SU-DHL-6 (cell line): ENCODE measurements at regions not wholly inside any gene's neighbourhood (a gene's known extent, or its start where the extent isn't known, plus 50 kb on each side); places are given as distances from the start of the nearest gene placed in this dataset.

ENCODE experiments used
- CTCF ChIP-seq: fragments of 200-600 bp; sonication (generic); IDR thresholded peaks from one replicate; pipeline ENCODE4 v1.5.1; 2017; ENCODE audit warnings: antibody characterized with exemption, mild to moderate bottlenecking, low read length, moderate library complexity; ENCODE audit not compliant: insufficient read depth, poor library complexity, severe bottlenecking
- EZH2phosphoT487 ChIP-seq: fragments of 200-600 bp; sonication (generic), shearing (Covaris generic); conservative IDR thresholded peaks from 2 replicates; pipeline ENCODE4 v1.6.1; 2018; ENCODE audit warnings: mild to moderate bottlenecking, antibody characterized with exemption, low read length, moderate library complexity, mixed read lengths

- TF ChIP-seq CTCF = no peak
- no peak for TF ChIP-seq EZH2phosphoT487
Measured at GRCh38 chr17:31645351-31645750, 213.7 kb downstream of the COPRS start.
